Stomach (tissue), 8 donors: ENCODE measurements at regions not wholly inside any gene's neighbourhood (a gene's known extent, or its start where the extent isn't known, plus 50 kb on each side); places are given as distances from the start of the nearest gene placed in this dataset.

Source experiments
- DNase-seq, 2 donors: peaks; one replicate each; pipeline versions ENCODE4 v3.0.0 to v3.0.0-alpha.2; 2013 to 2019
- H3K27ac ChIP-seq, 5 donors: fragments of 200-600 bp in 4 of 5; sonication (generic) in 4 of 5; one replicate each; pipeline ENCODE4 v1.5.1; 2013 to 2019; ENCODE audit warnings: mild to moderate bottlenecking in 1 of 5, moderate library complexity in 1 of 5
- H3K27me3 ChIP-seq, 3 donors: fragments of 200-600 bp; sonication (generic); one replicate each; pipeline ENCODE4 v1.5.1; 2017 to 2019; ENCODE audit warnings: mixed run types in 1 of 3
- H3K36me3 ChIP-seq, 4 donors: fragments of 200-600 bp; sonication (generic); 1 replicate in 3 of 4; 2 replicates in 1 of 4; pipeline ENCODE4 v1.5.1; 2016 to 2019
- H3K4me1 ChIP-seq, 4 donors: fragments of 200-600 bp; sonication (generic); one replicate each; pipeline ENCODE4 v1.5.1; 2016 to 2019
- H3K4me3 ChIP-seq, 4 donors: fragments of 200-600 bp; sonication (generic) in 3 of 4; one replicate each; pipeline ENCODE4 v1.5.1; 2016 to 2019; ENCODE audit warnings: mild to moderate bottlenecking in 1 of 4
- H3K9me3 ChIP-seq, 4 donors: fragments of 200-600 bp; sonication (generic); one replicate each; pipeline ENCODE4 v1.5.1; 2016 to 2019
- EP300 ChIP-seq: sonication (generic); formaldehyde crosslinking; IDR thresholded peaks from one replicate; pipeline ENCODE4 v1.6.1; 2017; ENCODE audit warnings: antibody characterized with exemption
- POLR2A ChIP-seq, 4 donors: fragments of 450-650 bp; IDR thresholded peaks; one replicate each; pipeline ENCODE4 v1.6.1; 2016; ENCODE audit warnings: antibody characterized with exemption in 4 of 4, control low read depth in 2 of 4, mild to moderate bottlenecking in 1 of 4, moderate library complexity in 1 of 4
- POLR2AphosphoS5 ChIP-seq, 3 donors: sonication (generic); formaldehyde crosslinking; IDR thresholded peaks; one replicate each; pipeline ENCODE4 v1.6.1; 2016; ENCODE audit warnings: antibody characterized with exemption in 3 of 3
- whole genome bisulfite sequencing, 5 donors: extraction: QIAGEN DNeasy Blood & Tissue Kit in 3 of 5; methylation state at CpG; one replicate each; pipeline versions ENCODE4 v1.1.5 to v1.1.7; 2013 to 2018; 5-methylcytosine and 5-hydroxymethylcytosine counted together
- intact Hi-C: fragments of 100-400 bp; cut with DNase I; formaldehyde crosslinking; loops from one replicate; pipeline ENCODE4 v1.15.1; 2023; ENCODE audit warnings: low total_unique reads
- TF ChIP-seq, protein P1 (sequence below), 7 experiments: fragments of 450-650 bp in 4 of 7; fragments of 200-600 bp in 3 of 7; sonication (generic) in 3 of 7; IDR thresholded peaks; one replicate each; pipeline ENCODE4 v1.5.1; 2016 to 2019; ENCODE audit warnings: antibody characterized with exemption in 7 of 7, control low read depth in 2 of 7, mild to moderate bottlenecking in 1 of 7
- donor health status: healthy with polysubstance abuse.
- donor health status: Bipolar disorder and iron deficiency.
- donor health status: healthy.

DNA sequence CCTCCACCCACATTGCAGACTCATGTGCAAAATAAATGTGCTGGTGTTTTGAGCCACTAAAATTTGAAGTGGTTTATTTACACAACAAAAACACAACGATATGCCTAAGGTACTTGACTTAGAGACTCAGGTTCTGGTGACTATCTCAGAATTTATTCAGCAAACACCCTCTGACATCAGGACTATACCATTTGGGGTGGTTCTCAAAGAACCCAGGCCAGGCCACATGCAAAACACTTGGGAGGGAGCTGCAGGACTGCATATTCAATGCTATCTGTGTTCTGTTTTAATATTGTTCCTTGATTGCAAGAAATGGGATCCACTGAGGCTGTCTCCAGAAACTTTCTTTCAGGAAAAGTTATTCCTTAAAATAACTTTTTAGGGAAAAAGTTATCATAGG is 91.6 kb downstream of the LINC00237 start:
- Histone ChIP-seq H3K27ac (no peak overlapping the region), H3K27me3 (peaks cover 0 to 38% (median under 1%) of the 10 kb centered on the region in 3 donors), H3K9me3 (no peaks in the 10 kb centered on the region), H3K4me3 (no peak overlapping the region), H3K36me3 (no peaks in the 10 kb centered on the region), H3K4me1 (no peaks in the 10 kb centered on the region)
- intact Hi-C loops, result no loop called here
- no peak for TF ChIP-seq POLR2A (IDR thresholded peaks at IDR 0.05)
- TF ChIP-seq POLR2AphosphoS5 (IDR thresholded peaks at IDR 0.05), result no peak
- TF ChIP-seq, protein P1, sequence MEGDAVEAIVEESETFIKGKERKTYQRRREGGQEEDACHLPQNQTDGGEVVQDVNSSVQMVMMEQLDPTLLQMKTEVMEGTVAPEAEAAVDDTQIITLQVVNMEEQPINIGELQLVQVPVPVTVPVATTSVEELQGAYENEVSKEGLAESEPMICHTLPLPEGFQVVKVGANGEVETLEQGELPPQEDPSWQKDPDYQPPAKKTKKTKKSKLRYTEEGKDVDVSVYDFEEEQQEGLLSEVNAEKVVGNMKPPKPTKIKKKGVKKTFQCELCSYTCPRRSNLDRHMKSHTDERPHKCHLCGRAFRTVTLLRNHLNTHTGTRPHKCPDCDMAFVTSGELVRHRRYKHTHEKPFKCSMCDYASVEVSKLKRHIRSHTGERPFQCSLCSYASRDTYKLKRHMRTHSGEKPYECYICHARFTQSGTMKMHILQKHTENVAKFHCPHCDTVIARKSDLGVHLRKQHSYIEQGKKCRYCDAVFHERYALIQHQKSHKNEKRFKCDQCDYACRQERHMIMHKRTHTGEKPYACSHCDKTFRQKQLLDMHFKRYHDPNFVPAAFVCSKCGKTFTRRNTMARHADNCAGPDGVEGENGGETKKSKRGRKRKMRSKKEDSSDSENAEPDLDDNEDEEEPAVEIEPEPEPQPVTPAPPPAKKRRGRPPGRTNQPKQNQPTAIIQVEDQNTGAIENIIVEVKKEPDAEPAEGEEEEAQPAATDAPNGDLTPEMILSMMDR (IDR thresholded peaks at IDR 0.05), result no peak
- no peak for TF ChIP-seq EP300
- WGBS, 5 donors, result 40 to 67% (median 44%) methylated on average over 1 of the region's 1 CpG
- DNase-seq, result no peak

DNA sequence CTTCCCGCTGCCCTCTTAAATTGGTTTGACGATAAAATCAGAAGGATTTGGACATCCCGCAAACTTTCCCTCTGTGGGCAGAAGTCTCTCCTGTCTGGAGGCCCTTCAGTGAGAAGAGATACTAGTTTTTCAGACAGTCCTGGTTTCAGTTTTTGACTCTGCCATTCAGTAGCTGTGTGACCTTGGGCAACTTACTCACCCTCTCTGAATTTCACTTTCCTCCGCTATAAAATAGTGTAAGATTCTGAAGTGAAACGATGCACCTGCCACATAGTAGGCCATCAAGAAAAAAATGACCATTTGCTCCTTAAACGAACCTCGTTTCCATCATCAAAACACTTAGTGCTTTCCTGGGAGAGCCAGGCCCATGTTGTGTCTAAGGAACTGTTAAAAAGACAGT is 97.2 kb downstream of the LINC00237 start:
- Histone ChIP-seq H3K4me3 (no peak overlapping the region), H3K27ac (no peak overlapping the region), H3K27me3 (peaks cover 0 to 4% (median 0%) of the 10 kb centered on the region in 3 donors), H3K9me3 (no peaks in the 10 kb centered on the region), H3K36me3 (no peaks in the 10 kb centered on the region), H3K4me1 (no peaks in the 10 kb centered on the region)
- 76 to 88% (median 81%) methylated on average over 7 of the region's 7 CpGs for WGBS, 5 donors
- intact Hi-C loops, result no loop called here
- TF ChIP-seq POLR2A (IDR thresholded peaks at IDR 0.05) (no peak), EP300 (no peak), POLR2AphosphoS5 (IDR thresholded peaks at IDR 0.05) (no peak)
- TF ChIP-seq, protein P1 (IDR thresholded peaks at IDR 0.05), result no peak
- DNase-seq, result no peak

DNA sequence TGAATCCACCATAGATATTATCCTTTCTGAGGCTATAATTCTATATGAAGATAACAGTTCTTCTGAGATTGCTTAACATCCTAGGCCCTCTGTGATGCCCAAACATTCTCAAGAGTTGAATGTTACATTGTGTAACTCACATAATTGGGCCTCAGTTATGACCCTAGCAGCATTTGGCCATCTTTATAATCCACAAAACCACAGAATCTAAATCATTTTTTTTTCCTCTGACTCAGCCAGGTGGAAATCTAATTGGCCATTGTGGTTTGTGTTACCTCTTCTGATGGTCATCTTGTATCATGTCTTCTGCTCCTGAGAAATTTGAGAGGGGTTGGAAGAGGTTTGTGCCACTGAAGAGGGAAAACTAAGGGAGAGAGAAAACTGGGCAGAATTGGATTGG is 99.5 kb downstream of the LINC00237 start:
- H3K9me3 ChIP-seq, result no peaks in the 10 kb centered on the region
- H3K4me3 ChIP-seq, result no peak overlapping the region
- no peak overlapping the region for H3K27ac ChIP-seq
- intact Hi-C loops, result no loop called here
- no peaks in the 10 kb centered on the region for H3K36me3 ChIP-seq
- no peaks in the 10 kb centered on the region for H3K4me1 ChIP-seq
- TF ChIP-seq EP300, result no peak
- TF ChIP-seq, protein P1 (IDR thresholded peaks at IDR 0.05), result no peak
- TF ChIP-seq POLR2A (IDR thresholded peaks at IDR 0.05), result no peak
- TF ChIP-seq POLR2AphosphoS5 (IDR thresholded peaks at IDR 0.05), result no peak
- DNase-seq, result no peak
- H3K27me3 ChIP-seq, result peaks cover 0 to 1% (median 0%) of the 10 kb centered on the region in 3 donors

DNA sequence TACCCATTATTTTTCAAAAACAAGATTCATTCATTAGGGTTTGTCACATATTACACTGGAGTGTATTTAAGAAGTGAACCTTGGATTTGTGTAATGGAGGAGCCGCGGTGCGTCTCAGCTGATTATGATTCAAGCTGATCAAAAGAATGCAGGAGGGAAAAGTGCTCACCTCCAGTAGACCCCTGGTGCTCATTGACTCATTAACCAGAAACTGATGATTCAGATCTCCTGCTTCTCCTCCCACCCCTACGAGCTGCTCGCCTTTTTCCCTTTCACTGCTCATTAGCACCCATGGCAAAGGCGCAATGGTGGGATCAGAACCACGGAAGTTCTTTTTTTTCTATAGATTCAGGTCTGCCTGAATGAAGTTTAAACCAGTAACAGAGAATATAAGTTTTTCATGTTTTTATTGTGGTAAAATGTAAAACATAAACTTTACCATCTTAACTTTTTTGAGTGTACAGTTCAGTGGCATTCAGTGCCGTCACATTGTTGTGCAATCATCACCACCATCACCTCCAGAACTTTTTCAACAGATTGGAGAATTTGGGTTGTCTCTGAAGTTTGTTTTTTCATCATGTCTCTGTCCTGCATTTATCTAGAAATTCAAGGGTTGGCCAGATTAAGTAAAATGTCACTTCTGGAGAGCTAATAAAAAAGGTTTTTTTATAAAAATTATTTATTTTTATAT is 101.6 kb downstream of the LINC00237 start:
- Histone ChIP-seq H3K36me3 (no peaks in the 10 kb centered on the region), H3K27me3 (peaks cover 0 to 7% (median 0%) of the 10 kb centered on the region in 3 donors), H3K27ac (no peak overlapping the region), H3K4me1 (no peaks in the 10 kb centered on the region), H3K4me3 (no peak overlapping the region), H3K9me3 (no peaks in the 10 kb centered on the region)
- DNase-seq, result no peak
- intact Hi-C loops, result no loop called here
- TF ChIP-seq POLR2A (IDR thresholded peaks at IDR 0.05) (no peak), POLR2AphosphoS5 (IDR thresholded peaks at IDR 0.05) (no peak), EP300 (no peak)
- TF ChIP-seq, protein P1 (IDR thresholded peaks at IDR 0.05), result no peak
- 66 to 74% (median 71%) methylated on average over 8 of the region's 8 CpGs for WGBS, 5 donors
